Osteocyte (in vitro differentiated cells): ENCODE measurements at regions not wholly inside any gene's neighbourhood (a gene's known extent, or its start where the extent isn't known, plus 50 kb on each side); places are given as distances from the start of the nearest gene placed in this dataset.
A peak's percentile ranks its signal among the peaks of the same experiment; 100 is the strongest.

ENCODE experiments used
- DNase-seq: peaks from one replicate; pipeline ENCODE4 v3.0.0; 2021; ENCODE audit warnings: mixed read lengths; ENCODE audit not compliant: unreplicated experiment; ENCODE audit errors: extremely low spot score
- H3K27ac Mint-ChIP-seq: one replicate; pipeline ENCODE4 v1.8.0; 2021; ENCODE audit warnings: mild to moderate bottlenecking, mixed read lengths; ENCODE audit not compliant: unreplicated experiment
- H3K27me3 Mint-ChIP-seq: one replicate; pipeline ENCODE4 v1.8.0; 2021; ENCODE audit warnings: mixed read lengths; ENCODE audit not compliant: unreplicated experiment
- H3K36me3 Mint-ChIP-seq: one replicate; pipeline ENCODE4 v1.8.0; 2021; ENCODE audit warnings: mixed read lengths; ENCODE audit not compliant: unreplicated experiment
- H3K4me1 Mint-ChIP-seq: one replicate; pipeline ENCODE4 v1.8.0; 2021; ENCODE audit warnings: mixed read lengths; ENCODE audit not compliant: unreplicated experiment
- H3K4me3 Mint-ChIP-seq: one replicate; pipeline ENCODE4 v1.8.0; 2021; ENCODE audit warnings: mild to moderate bottlenecking, moderate library complexity, mixed read lengths; ENCODE audit not compliant: unreplicated experiment
- H3K9me3 Mint-ChIP-seq: one replicate; pipeline ENCODE4 v1.8.0; 2021; ENCODE audit warnings: mixed read lengths; ENCODE audit not compliant: unreplicated experiment
- TF ChIP-seq, protein P1 (sequence below): fragments of 200-600 bp; sonication (generic); IDR thresholded peaks from 2 replicates; pipeline ENCODE4 v1.5.0; 2021; ENCODE audit warnings: antibody characterized with exemption, mild to moderate bottlenecking, moderate library complexity

DNA sequence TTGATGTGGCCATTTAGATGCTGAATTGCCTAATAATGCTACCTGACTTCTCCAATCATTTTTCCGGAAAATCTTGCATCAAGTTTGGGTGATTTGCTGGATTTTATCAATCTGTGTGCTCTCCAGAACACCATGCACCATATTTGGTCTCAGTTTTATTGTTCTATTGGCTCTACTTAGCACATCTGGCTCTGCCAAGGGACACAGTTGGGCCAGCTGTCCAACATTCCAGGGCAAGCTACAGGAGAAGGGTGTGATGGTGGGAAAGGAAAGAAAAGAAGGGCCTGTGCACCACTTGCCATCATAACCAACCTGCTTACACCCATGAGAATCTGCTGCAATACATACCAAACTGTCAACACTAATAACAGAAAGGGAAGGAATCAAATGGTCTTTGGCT is 90.2 kb upstream of the NFIA start:
- H3K4me1 Mint-ChIP-seq, result peaks cover 38% of the 10 kb centered on the region
- no peaks in the 10 kb centered on the region for H3K27me3 Mint-ChIP-seq
- H3K4me3 Mint-ChIP-seq, result no peak overlapping the region

DNA sequence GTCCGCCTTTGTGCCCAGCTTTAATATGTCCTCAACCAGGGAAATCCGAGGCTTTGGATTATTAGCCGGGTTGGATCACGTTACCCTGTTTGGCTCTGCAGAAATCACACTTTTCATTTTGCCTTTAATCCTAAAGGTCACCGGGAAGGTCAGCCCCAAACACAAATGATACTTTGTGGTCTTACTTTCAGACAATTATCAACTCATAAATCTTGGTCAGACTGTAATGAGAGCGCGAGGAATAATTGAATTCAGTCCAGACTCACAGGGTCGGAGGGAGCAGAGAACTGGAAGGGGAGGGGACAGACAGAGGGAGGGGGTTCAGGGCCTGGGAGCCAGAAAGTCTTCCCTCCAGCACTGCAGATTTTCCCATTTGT is 91.7 kb upstream of the NFIA start:
- Mint-ChIP-seq H3K27ac (peak overlapping the region; percentile 93), H3K9me3 (peaks cover 5% of the 10 kb centered on the region), H3K4me1 (peaks cover 38% of the 10 kb centered on the region), H3K4me3 (no peak overlapping the region), H3K36me3 (no peaks in the 10 kb centered on the region), H3K27me3 (no peaks in the 10 kb centered on the region)
- no peak for DNase-seq
- TF ChIP-seq, protein P1, sequence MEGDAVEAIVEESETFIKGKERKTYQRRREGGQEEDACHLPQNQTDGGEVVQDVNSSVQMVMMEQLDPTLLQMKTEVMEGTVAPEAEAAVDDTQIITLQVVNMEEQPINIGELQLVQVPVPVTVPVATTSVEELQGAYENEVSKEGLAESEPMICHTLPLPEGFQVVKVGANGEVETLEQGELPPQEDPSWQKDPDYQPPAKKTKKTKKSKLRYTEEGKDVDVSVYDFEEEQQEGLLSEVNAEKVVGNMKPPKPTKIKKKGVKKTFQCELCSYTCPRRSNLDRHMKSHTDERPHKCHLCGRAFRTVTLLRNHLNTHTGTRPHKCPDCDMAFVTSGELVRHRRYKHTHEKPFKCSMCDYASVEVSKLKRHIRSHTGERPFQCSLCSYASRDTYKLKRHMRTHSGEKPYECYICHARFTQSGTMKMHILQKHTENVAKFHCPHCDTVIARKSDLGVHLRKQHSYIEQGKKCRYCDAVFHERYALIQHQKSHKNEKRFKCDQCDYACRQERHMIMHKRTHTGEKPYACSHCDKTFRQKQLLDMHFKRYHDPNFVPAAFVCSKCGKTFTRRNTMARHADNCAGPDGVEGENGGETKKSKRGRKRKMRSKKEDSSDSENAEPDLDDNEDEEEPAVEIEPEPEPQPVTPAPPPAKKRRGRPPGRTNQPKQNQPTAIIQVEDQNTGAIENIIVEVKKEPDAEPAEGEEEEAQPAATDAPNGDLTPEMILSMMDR, result no peak

More for the DNA sequence above, 90.2 kb upstream of the NFIA start:
- H3K36me3 Mint-ChIP-seq, result no peaks in the 10 kb centered on the region
- no peak overlapping the region for H3K27ac Mint-ChIP-seq
- TF ChIP-seq, protein P1, result no peak
- H3K9me3 Mint-ChIP-seq, result peaks cover 5% of the 10 kb centered on the region
- DNase-seq, result no peak

DNA sequence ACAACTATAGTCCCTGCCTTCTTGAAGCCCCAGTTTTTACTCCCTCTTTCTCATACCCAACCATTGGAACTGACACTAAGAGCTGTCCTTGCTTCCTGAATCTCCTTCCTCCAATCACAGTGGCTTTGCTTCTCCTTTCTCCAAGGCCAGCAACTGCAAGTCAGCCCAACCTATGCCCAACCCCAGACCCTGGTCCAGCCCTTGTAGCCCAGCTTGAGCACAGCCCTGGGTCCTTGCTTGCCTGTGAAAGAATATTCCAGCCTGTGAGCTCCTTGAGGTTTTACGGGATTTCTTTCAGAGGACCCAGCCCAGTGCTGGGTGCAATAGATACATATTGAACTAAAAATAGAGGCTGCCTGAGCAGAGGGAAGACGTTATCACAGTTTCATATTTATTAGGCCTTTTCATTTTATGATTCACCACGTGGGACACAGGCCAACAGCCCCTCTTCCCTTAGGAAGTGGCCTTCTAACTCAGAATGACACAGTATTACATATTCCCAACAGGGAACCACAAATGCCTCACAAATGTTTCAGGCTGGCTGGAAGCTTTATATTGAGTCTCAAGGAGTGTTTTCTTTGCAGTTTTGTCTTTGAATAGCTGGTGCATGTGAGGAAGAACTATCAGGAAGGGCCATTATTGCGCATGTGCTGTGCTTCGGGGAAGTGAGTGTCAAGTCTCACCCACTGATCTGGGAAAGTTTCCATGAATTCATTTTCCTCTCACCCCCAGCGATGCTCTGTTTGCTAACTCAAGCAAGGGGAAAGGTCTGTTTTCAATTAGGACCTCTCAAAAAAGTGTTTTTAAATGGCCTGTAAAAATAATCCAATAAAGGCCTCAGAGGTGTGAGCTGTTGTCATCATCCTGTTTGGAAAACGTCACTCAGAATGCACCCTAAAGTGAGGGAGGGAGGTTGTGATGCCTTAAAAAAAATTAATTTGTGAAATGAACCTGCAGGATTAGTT is 92.3 kb upstream of the NFIA start:
- Mint-ChIP-seq H3K9me3 (peaks cover 5% of the 10 kb centered on the region), H3K4me3 (no peak overlapping the region), H3K27ac (peak overlapping the region; percentile 93), H3K27me3 (no peaks in the 10 kb centered on the region), H3K36me3 (no peaks in the 10 kb centered on the region), H3K4me1 (peaks cover 38% of the 10 kb centered on the region)
- no peak for DNase-seq
- TF ChIP-seq, protein P1, result no peak

DNA sequence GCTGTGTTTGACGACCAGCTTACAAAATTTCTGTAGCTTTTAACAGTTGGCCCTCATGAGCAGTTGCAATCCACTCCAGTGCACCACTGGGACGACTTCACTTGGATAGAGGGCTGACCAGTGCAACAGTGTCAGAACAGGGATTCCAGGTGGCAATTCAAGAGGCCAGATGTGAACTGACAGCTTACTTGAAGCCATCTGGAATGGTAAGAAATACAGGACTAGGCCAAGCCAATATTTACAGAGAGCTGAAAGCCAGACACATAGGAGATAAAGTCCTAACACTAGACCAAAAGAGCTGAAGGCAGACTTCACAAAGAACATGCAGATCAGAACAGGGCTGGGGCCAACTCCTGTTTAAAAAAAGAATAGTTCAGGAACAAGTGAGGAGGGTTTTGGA is 93.5 kb upstream of the NFIA start:
- Mint-ChIP-seq H3K4me1 (peaks cover 49% of the 10 kb centered on the region), H3K4me3 (no peak overlapping the region), H3K9me3 (peaks cover 5% of the 10 kb centered on the region), H3K36me3 (no peaks in the 10 kb centered on the region), H3K27ac (peak overlapping the region; percentile 31), H3K27me3 (no peaks in the 10 kb centered on the region)
- DNase-seq, result no peak
- TF ChIP-seq, protein P1, result no peak

DNA sequence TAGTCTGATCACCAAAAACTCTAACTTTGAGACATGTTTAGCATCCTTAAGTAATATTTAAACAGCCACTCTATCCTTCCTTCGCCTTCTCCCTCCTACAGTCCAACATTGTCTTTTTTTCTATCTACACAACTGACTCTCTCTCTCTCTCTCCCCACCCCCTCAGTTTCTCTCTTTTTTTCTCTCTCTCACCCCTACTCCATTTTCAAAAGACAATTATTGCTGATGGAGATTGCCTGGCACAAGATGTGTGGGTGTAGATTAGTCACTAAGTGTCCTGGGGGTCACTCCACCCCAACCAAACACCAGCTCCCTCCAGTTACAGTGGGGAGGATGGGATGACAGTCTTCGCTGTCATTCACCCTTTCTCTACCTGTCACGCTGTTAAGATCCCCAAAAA is 94.5 kb upstream of the NFIA start:
- Mint-ChIP-seq H3K4me3 (no peak overlapping the region), H3K4me1 (peaks cover 50% of the 10 kb centered on the region), H3K9me3 (peaks cover 5% of the 10 kb centered on the region), H3K27me3 (no peaks in the 10 kb centered on the region), H3K27ac (no peak overlapping the region), H3K36me3 (no peaks in the 10 kb centered on the region)
- TF ChIP-seq, protein P1, result no peak
- DNase-seq, result no peak
